IPS-NIHi11 (cell line): ENCODE measurements at regions not wholly inside any gene's neighbourhood (a gene's known extent, or its start where the extent isn't known, plus 50 kb on each side); places are given as distances from the start of the nearest gene placed in this dataset.
"Not testable (repeated sequence)": the region's sequence is repeated elsewhere in the genome, so short reads cannot be mapped to it uniquely, and the experiment has no call there.

Experiments
- DNase-seq: peaks from one replicate; pipeline ENCODE4 v3.0.0; 2012; ENCODE audit warnings: mixed read lengths, low spot score

DNA sequence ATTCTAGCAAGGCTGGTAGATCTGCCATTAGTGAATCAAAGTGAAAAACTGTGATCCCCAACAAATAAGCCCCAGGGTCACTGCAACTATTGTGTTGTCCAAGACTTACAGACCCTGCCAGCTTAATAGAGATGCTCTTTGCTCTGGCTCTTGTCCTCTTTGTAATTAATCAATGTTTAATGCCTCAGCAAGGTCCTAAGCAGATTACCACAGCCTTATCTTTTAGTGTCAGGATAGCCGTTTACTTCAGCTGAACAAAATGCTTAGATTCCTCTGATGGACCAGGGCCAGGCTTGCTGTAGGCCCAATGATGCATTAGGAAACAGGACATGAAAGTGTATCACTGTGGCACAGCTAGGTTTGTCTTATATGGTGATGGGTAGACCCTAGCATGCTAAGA, 353.3 kb downstream of the HACE1 start:
- DNase-seq: no peak

DNA sequence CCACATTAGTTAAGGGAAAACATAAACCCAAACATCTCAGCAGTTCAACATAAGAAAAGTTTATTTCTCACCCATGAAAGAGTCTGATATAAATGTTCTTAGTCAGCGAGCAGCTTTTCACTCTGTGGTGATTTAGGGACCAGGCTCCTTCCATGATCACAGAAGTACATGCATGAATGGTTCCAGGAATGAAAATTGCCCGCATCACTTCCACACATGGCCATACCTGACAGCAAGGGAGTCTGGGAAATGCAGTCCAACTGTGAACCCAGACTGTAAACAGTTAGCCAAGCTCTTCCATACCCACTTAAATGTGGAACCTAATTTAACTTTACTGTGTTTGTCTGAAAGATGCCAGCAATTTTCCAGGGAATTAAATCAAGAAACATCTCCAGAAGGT, 353.9 kb downstream of the HACE1 start:
- DNase-seq: no peak

GRCh38 chr6:104500265-104500664, 359.5 kb downstream of the HACE1 start:
- DNase-seq: no peak

DNA sequence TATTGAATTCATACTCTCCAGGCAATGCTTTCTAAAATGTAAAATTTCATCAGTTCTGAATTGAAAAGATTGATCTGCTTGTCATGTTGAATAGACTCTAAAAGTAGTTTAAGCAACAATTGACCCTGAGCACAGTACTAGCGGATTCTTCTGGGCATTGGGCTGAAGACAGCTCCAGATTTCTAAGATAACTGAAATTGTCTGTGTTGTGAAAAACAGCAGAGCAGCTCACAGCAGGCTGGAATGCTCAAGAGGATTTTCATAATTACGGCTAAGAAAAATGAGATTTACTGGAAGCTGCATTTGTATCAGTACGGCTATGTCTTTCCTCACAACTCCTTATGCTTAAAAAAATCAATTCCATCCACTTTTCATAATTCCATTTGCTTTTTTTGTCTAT, 373.7 kb downstream of the HACE1 start:
- DNase-seq: no peak

GRCh38 chr6:104484626-104485025, 375.1 kb downstream of the HACE1 start:
- DNase-seq: no peak

- no peak for DNase-seq
These were observed 375.5 kb downstream of the HACE1 start for GRCh38 chr6:104484191-104484590.

GRCh38 chr6:104483225-104483834, 376.4 kb downstream of the HACE1 start:
- DNase-seq: no peak

GRCh38 chr6:104477569-104477968, 382.1 kb downstream of the HACE1 start:
- no peak for DNase-seq

DNA sequence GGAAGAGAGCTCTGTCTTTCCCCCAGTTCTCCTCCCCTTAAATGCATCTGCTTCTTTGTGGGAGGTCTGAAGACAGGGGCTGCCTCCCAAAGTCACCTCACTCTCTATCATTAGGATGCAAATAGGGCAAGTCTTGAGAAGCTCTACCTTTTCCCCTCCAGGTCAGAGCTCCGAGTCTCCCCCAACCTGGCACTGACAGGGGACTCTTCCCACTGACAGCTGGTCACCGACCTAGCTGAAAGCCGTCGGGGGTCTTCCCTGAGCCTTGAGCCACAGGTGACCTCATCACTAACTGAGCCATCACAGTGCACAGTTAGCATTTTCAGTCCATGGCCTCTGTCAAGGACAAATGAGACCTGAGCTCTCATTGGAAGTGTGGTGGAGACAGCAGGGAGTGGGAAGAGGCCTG, 386.7 kb downstream of the HACE1 start:
- peak; percentile 36 for DNase-seq

DNA sequence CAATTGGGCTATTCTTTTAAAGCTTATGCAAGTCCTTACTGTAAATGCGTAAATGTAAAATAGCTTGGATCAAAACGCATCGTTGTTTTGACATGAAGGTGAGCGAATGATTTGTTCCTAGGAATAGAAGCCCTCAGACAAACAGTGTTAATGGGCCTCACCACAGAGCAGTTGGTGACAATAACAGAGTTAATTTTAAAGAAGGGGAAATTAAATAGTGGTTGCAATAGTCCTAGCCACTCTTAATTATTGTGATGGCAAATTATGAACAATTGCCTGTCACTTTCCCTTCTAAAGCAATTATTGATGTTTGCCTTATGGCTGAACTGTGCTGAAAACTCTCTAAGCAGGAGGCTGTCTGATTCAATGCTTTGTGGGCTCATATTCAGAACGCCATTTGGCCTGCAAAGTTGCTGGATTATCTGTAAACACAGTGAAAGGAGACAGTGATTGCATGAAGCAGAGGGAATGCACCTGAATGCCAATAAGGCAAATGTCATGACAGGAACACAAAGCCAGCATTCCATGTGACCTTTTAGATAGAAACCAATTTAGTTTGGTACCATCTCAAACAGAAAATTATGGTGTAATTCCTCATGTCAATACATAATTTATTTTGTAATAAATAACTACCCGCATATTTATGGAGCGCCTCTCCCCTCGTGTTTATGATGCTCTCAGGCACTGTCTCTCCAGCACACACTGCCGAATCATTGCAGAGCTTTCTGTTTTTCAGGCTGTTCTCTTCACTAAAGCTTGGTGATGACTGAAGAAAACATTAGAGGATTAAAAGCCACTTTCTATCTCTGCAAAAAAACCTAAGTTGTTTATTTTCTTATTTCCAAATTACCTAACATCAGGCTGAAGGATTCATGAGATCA, 387.5 kb downstream of the HACE1 start:
- no peak for DNase-seq

DNA sequence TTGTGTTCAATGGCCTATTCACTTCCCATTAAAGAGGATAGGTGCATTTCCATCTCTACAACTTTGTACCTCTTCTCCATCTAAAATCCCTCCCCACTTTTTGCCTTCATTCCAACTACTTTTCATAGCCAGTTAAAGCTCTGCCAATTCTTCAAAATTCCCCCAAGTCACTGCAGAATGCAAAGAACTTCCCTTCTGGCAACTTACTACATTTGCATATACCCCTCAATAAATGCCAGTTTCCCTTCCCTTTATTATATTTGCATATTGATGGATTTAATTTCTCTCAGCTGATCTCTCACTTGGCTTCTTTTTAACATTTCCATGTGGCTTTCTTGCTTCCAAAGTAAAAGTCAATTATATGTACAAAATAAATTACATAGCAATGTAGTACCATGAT, 393.4 kb downstream of the HACE1 start:
- no peak for DNase-seq

DNA sequence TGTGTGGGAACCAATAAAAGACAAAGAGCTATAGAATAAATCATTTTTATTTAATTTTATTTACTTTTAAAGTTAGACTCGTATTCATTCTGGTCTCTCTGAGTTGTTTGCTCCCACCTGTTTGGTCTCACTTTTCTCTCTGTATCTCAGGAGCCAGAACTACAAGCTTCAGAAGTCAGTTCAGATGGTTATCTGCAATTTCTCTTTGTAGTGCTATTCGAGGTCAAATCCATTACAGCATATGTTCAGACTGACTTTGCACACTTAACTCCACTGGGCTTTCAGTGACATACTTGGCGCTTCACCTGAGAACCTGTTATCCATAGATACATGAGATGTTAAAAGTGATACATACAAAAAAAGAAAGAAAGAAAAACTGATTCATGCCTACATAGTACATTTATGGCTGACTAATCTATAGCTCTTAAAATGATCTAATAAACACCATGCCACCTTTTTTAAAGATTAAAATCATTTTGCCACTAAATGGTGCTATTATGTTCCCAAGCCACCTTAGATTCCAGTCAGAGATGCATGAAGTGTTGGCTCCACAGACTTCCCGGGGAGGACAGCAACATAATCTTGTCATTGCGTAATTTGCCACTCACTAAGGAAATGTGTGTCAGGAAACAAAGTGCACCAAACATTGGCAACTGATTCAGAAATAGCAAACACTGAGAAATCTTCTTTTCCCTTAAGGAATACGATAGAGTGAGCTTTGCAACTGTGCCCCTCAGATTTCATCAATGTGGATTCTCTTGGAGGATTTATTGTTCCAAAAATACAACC, 396.7 kb downstream of the HACE1 start:
- DNase-seq: no peak

DNA sequence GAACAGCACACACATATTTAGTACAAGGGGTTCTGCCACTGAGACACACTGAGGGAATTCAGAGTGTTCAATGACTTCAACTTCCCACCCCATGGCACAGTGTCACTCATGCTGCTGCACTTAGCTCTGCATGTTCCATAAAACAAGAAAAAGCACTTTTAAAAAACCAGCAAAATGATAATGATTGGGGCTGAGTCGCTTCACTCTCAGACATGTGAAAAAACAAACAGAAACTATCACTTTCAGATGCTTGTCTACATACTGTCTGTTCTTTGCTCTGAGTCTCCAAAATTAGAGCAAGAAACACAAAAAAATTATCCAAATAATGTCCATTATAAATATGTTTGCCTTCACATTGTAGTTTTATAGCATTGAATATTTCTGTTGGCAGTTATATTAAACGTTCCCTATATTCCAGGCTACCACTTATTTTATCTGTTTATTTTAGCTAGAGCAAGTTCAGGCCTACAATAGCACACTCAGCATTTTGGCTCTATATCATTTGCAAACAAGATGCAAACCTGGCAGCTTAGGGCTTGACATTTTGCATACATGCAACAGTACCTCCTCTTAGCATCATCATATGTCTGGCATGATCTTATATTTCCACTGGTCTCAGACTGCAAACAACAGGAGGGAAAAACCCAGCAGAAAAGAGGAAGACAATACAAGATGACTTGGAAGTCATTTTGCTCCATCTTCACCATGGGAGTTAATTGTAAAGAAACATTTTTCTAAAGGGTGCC, 398.8 kb downstream of the HACE1 start:
- DNase-seq: no peak

GRCh38 chr6:104459543-104459942, 400.2 kb downstream of the HACE1 start:
- no peak for DNase-seq

DNA sequence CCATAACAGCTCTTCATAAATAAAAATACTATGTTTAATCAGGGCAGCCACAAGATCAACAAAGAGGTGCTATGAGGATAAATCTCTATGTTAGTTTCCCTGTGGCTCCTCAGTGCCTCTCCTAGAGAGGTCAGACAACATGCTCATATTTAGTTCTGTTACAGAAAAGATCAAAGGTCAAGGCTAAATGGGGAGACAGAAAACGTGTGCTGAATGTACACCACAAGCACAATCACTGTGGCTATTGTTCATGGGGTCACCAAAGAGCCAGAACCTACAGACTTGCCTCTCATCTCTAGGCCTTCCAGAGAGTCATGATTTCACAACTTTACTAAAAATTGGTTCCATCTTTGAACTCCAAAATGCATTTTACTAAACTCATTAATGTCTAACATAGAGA, 409.8 kb downstream of the HACE1 start:
- no peak for DNase-seq

GRCh38 chr6:104446101-104447080, 413.3 kb downstream of the HACE1 start:
- not testable (repeated sequence) for DNase-seq

DNA sequence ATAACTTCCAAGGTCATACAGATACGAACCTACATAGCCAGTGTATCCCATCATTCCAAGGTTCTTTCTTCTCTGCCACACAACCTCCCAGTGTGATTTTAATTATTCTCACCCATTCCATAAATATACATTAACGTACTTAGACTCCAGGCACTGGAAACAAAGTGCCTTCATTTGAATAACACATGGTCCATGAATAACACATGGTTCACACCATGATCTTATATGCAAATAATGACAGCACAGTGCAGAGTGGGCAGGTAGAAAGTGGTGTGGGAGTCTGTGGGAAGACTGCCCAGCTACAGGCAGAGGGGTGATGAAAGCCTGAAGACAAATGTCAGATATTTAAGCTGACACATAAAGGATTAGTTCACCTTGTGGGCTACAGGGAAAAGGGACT, 425.2 kb downstream of the HACE1 start:
- DNase-seq: no peak

- DNase-seq: no peak
These were observed 428.6 kb downstream of the HACE1 start for GRCh38 chr6:104431096-104431495.

- no peak for DNase-seq
These were observed 431.5 kb downstream of the HACE1 start for GRCh38 chr6:104428184-104428583.

DNA sequence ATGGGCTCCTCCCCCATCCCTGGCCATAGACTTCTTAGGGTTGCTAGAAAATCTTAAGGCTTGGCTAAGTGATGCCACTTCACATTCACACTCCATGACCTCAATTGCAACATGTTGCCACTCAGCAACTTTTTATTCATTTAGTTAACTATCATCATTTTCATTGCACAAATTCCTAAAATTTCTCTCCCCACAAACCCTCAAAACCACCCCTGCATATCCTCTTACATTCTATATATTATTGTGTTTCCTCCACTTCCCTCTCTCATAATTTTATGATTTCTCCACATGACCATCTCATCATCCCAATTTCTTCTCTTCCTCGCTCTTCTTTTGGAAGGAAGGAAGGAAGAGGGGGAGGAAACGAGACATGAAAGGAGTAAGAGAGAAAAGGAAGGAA, 436.0 kb downstream of the HACE1 start:
- DNase-seq: no peak

DNA sequence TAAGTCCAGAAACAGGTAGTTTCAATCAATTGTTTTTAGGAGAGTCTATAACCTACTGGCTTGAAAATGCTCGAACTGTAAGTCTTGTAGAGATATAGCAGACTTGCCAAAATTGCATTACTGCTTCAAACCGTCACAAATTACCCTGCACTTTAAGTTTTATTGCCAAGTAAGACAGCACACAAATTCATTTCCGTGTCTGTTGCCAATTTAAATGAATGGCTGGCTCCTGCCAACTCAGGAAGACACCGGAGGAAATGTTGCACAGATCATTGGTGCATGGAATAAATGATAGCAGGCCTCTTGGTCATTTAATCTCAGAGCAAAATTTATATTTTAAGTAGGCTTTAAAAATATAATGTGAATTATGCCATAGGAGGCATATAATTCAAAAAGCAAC, 438.1 kb downstream of the HACE1 start:
- DNase-seq: no peak
